ENCODE measurements at regions not wholly inside any gene's neighbourhood (a gene's known extent, or its start where the extent isn't known, plus 50 kb on each side); places are given as distances from the start of the nearest gene placed in this dataset.

GRCh38 chr4:83837614-83838308 is 301.9 kb downstream of the GPAT3 start:
- H3K23me2 ChIP-seq (ENCODE audit: insufficient read length, low read depth, low read length, poor library complexity, severe bottlenecking), result no peaks in the 10 kb centered on the region
- H3K18ac ChIP-seq (ENCODE audit: insufficient read length, low read depth, low read length), result no peak overlapping the region
- Mint-ChIP-seq H3K4me3 (no peak overlapping the region), H3K36me3 (ENCODE audit: insufficient read depth in 1 of 3, low read depth in 3 of 3) (no peaks in the 10 kb centered on the region), H3K27me3 (ENCODE audit: low read depth) (no peaks in the 10 kb centered on the region), H3K4me1 (peaks cover 0 to 2% of the 10 kb centered on the region in 2 experiments; a peak in 2 of 4 replicates), H3K9me3 (no peaks in the 10 kb centered on the region), H3K27ac (no peak overlapping the region)
- H3T11ph ChIP-seq (ENCODE audit: low read length), result no peak overlapping the region
- no peak overlapping the region for H3K9ac ChIP-seq (ENCODE audit: extremely low read depth, insufficient read length, low read length)
- H2BK5ac ChIP-seq (ENCODE audit: insufficient read length, low read length), result no peak overlapping the region
- H2BK12ac ChIP-seq (ENCODE audit: insufficient read length, low read depth, low read length), result no peak overlapping the region
- no peaks in the 10 kb centered on the region for H3K4me1 ChIP-seq (ENCODE audit: insufficient read depth, low read length)
- TF ChIP-seq CTCF (conservative IDR thresholded peaks at IDR 0.05), result no peak
- H4K5ac ChIP-seq (ENCODE audit: insufficient read length, low read depth, low read length), result no peak overlapping the region
- no peak overlapping the region for H3K23ac ChIP-seq (ENCODE audit: insufficient read length, low read depth, low read length)
- H4K20me1 ChIP-seq (ENCODE audit: control insufficient read depth, insufficient read depth, insufficient read length), result no peaks in the 10 kb centered on the region
- no CpG with 5 or more reads among the region's 5 CpGs for WGBS (ENCODE audit: extremely low coverage, insufficient read length, low lambda C conversion rate)
- no peak overlapping the region for H2AFZ ChIP-seq (ENCODE audit: low read length)
- H2BK120ac ChIP-seq (ENCODE audit: low read depth, low read length, poor library complexity, severe bottlenecking), result no peak overlapping the region
- H3K9me3 ChIP-seq (ENCODE audit: control insufficient read depth, low read depth, low read length), result no peaks in the 10 kb centered on the region
- H3K4me2 ChIP-seq (ENCODE audit: insufficient read depth, insufficient read length, low read length), result no peak overlapping the region
- no peak overlapping the region for H4K91ac ChIP-seq (ENCODE audit: insufficient read length, low read depth, low read length)
- no peak overlapping the region for H3K56ac ChIP-seq (ENCODE audit: insufficient read length, low read depth, low read length)
- H3K14ac ChIP-seq (ENCODE audit: insufficient read depth, low read length), result no peak overlapping the region
- H3K4ac ChIP-seq (ENCODE audit: low read depth, low read length), result no peak overlapping the region
- no peak overlapping the region for H2BK20ac ChIP-seq (ENCODE audit: low read depth, low read length, poor library complexity, severe bottlenecking)
- H2AK5ac ChIP-seq (ENCODE audit: insufficient read length, low read length), result no peak overlapping the region
- H3K79me1 ChIP-seq (ENCODE audit: insufficient read depth, low read depth, low read length, poor library complexity, severe bottlenecking), result no peaks in the 10 kb centered on the region
- no peak overlapping the region for H4K8ac ChIP-seq (replicated peaks; ENCODE audit: insufficient read length, low read depth, low read length)
- no peak for DNase-seq
- H3K27me3 ChIP-seq (ENCODE audit: insufficient read depth, low read length), result no peaks in the 10 kb centered on the region
- no peaks in the 10 kb centered on the region for H3K79me2 ChIP-seq (ENCODE audit: insufficient read depth, low read length)
- H2BK15ac ChIP-seq (ENCODE audit: low read depth, low read length), result no peak overlapping the region
- H3K27ac ChIP-seq (ENCODE audit: insufficient read length, low read depth, low read length), result no peak overlapping the region
